Cardiac fibroblast (primary cell): ENCODE measurements at regions not wholly inside any gene's neighbourhood (a gene's known extent, or its start where the extent isn't known, plus 50 kb on each side); places are given as distances from the start of the nearest gene placed in this dataset.

Experiments used
- DNase-seq, 2 donors: peaks; one replicate each; pipeline versions ENCODE4 v3.0.0 to v3.0.0-alpha.2; 2010; ENCODE audit warnings: low read depth in 2 of 2
- H3K4me3 ChIP-seq, 2 donors: replicated peaks in 1 of 2; 1 replicate in 1 of 2; 2 replicates in 1 of 2; pipeline ENCODE4 v1.5.1; 2011; ENCODE audit warnings: low read depth in 2 of 2, low read length in 2 of 2, mild to moderate bottlenecking in 2 of 2, moderate library complexity in 1 of 2
- CTCF ChIP-seq: IDR thresholded peaks from one replicate; pipeline ENCODE4 v1.5.1; 2011; ENCODE audit warnings: low read depth, mild to moderate bottlenecking, low read length, inconsistent platforms

GRCh38 chr5:175201393-175201792 is 242.6 kb downstream of the DRD1 start:
- H3K4me3 ChIP-seq, result no peak overlapping the region
- TF ChIP-seq CTCF, result no peak
- DNase-seq, result no peak

DNA sequence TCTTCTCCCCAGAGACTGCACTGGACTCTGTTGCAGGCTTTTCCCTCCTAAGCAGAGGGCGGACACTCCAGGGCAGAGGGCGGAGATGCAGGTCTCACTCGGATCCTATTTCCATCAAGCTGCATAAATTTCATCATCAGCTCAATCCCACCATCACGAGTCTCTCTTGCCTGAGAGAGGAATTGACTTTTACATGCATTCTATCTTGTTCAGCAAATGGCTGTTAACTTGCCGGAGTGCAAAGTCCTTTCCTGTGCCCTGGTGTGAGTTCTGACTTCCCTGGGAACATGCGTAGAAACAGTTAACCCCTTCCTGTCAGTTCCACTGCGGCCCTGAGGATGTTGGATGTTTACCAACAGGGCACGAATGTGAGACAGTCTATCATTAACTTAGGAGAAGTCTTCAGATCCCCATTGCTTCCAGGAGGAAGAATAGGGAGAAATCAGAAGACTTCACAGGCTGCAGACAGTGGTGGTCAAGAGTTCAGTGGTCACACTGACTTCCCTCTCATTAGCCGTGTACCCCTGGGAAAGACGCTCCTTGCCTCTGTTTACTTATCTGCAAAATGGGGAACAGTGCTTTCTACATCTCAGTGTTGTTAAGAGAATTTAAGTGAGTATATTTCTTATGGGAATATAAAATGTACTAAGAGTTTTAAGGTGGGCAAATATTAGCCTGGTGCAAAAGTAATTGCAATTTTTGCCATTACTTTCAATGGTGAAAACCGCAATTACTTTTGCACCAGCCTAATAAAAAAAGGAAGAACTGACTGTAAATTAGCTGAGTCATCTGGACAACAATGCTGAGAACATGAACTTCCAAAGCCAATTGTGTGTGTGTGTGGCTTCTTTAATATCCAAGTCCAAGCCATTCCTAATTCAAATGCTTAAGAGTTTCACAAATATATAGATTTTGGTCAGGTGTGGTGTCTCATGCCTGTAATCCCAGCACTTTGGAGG is 248.0 kb downstream of the DRD1 start:
- TF ChIP-seq CTCF, result no peak

GRCh38 chr5:175181331-175181730 is 262.7 kb downstream of the DRD1 start:
- TF ChIP-seq CTCF, result no peak
- no peak overlapping the region for H3K4me3 ChIP-seq
- no peak for DNase-seq

More for the DNA sequence above, 248.0 kb downstream of the DRD1 start:
- DNase-seq, result no peak
- no peak overlapping the region for H3K4me3 ChIP-seq

GRCh38 chr5:175170899-175171298 is 273.1 kb downstream of the DRD1 start:
- no peak for DNase-seq
- no peak for TF ChIP-seq CTCF
- H3K4me3 ChIP-seq, result no peak overlapping the region

- TF ChIP-seq CTCF, result no peak
- H3K4me3 ChIP-seq, result no peak overlapping the region
- no peak for DNase-seq
These were observed 275.0 kb downstream of the DRD1 start for GRCh38 chr5:175168882-175169507.

GRCh38 chr5:175166026-175166425 is 278.0 kb downstream of the DRD1 start:
- TF ChIP-seq CTCF, result no peak
- H3K4me3 ChIP-seq, result no peak overlapping the region
- no peak for DNase-seq
